SKM-1 (cell line): ENCODE measurements at regions not wholly inside any gene's neighbourhood (a gene's known extent, or its start where the extent isn't known, plus 50 kb on each side); places are given as distances from the start of the nearest gene placed in this dataset.

Experiments used
- DNase-seq: peaks from one replicate; lab custom pipeline; 2025; ENCODE audit not compliant: unreplicated experiment; lab: John Stamatoyannopoulos, UW

DNA sequence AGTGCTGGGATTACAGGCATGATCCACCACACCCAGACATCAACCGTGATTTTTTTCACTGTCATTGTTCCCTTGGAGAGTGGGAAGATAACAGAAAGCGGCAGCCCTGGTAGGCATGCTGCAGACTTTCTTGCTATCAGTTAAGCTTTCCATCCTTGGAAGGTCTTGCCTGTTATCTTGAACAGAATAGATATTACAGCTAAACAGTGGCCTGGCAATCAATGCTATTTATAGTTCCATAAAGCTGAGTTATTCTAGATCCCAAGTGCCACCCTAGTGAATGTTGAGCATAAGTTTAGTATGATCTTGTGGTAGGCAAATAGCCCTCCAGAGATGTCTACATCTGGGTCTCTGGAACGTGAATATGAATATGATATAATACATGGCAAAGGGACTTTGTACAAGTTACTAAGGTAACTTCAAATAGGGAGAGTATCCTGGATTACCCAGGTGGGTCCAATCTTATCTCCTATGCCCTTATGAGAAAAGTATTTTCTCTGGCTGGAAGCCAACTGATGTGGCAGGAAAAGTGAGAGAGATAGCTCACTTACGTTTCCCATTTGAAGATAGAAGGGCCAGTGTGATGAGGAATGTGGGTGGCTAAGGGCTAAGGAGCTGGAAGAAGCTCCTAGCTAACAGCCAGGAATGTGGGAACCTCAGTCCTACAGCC, 609.1 kb upstream of the IGFBP3 start:
- no peak for DNase-seq

DNA sequence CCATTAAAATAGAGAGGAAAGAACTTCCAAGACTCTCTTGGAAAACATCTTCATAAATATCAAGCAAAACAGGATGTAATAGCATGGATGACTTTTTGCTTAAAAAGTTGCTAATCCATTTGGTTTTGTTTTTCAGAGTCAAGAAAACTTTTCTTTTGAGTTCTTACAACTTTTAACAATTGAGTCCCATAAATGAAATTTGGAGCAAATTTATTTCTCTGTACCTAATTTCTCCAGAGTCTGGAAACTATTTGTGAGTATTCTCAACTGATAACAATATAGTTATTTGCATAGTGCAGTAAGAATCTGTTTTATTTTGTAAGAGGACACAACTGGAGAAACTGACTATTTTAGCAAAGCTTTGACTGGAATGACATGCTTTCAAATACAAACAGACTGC, 606.3 kb upstream of the IGFBP3 start:
- no peak for DNase-seq

DNA sequence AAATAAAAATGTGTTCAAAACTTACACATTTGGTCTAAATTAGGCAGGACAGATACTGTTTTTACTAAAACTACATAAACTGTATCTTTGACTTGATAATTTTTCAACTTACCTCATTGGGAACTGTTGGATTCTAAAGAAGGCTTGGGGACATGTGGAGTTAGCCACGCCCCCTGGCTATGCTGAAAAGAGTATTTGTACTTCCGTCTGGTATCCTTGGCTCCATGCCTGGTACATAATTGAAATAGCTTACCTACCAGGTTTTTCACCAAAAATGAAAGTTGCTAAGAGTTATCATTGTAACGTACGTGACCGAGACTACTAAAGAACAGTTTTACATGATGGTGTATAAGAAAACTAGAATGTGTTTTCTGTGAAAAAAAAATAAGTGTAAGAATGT, 604.8 kb upstream of the IGFBP3 start:
- DNase-seq, result no peak

DNA sequence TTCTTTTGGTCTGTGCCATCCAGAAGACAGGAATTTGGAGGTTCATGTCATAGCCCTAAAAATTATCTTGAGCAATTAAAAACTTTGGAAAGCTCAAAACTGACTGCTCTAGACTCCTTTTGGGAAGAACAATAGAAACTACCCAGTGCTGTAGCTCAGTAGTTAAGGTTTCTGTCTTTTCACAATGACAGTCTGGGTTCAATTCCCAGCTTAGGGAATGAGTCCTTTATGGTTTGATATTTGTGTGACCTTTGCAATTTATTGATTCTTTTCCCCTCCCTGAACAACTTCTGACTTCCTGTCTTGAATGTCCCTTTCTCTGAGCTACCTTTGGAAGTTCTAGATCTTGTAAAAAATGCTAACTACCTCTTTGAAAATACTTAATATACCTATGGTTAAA, 603.3 kb upstream of the IGFBP3 start:
- no peak for DNase-seq

- no peak for DNase-seq
These were observed 601.4 kb upstream of the IGFBP3 start for GRCh38 chr7:46522354-46522906.

- DNase-seq, result no peak
These were observed 597.6 kb upstream of the IGFBP3 start for GRCh38 chr7:46518713-46519112.

- DNase-seq, result no peak
These were observed 594.9 kb upstream of the IGFBP3 start for GRCh38 chr7:46515844-46516590.

DNA sequence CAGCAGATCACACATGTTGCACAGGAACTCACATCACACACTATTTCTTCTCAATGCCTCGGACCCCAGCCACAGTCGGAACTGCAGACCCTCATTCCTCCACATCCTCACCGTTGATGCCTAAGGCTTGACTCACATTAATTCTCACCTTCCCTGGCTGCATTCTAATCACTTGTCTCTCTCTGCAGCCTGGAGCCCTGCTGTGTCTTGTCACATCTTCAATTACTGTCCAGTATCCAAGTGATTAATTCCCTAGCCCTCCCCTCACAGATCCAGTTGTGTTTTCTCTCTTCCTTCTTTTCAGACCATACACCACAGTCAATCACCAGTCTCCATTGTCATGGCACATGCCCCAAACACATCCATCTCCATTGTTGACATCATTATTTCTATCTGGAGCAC, 592.4 kb upstream of the IGFBP3 start:
- no peak for DNase-seq

DNA sequence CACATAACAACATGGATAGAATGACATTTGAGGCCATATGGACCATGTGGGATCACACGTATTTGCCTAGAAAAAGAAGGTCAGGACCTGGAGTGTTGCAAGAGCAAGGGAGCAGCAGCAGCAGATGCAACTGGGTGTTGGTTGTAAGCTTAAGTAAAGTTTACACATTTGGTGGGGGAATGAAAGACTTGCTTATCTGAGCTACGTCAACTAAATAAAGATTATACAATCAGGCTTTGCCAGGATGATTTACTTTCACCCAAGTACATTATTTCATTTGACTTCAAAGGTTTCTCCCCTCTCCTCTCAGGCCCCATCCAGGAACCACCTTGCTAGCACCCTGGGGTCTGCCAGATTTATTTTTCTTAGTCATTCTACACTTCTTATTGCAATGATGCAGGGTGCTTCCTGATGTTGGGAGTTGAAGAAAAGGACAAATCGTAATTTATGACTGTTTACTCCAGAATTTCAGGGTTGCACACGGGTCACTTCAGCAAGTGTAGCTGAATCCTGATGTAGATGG, 591.9 kb upstream of the IGFBP3 start:
- no peak for DNase-seq

- DNase-seq, result no peak
These were observed 590.6 kb upstream of the IGFBP3 start for GRCh38 chr7:46511442-46512215.

GRCh38 chr7:46508583-46508982, 587.5 kb upstream of the IGFBP3 start:
- no peak for DNase-seq

DNA sequence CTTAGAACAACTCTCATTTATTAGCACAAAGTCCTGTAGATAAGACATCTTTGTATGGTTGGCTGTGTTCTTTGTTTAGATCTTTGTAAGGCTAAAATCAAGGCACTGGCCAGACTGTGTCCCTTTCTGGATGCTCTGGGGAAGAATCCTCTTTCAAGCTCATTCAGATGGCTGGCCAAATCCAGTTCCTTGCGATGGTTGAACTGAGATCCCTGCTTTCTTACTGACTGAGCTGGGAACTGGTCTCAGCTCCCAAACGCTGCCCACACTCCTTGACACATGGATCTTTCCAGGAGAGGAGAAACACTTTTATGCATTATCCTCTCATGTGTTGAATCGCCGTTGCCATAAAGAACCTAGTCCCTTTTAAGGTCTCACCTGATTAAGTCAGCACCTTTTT, 586.5 kb upstream of the IGFBP3 start:
- DNase-seq, result no peak

GRCh38 chr7:46494441-46494840, 573.4 kb upstream of the IGFBP3 start:
- DNase-seq, result no peak

DNA sequence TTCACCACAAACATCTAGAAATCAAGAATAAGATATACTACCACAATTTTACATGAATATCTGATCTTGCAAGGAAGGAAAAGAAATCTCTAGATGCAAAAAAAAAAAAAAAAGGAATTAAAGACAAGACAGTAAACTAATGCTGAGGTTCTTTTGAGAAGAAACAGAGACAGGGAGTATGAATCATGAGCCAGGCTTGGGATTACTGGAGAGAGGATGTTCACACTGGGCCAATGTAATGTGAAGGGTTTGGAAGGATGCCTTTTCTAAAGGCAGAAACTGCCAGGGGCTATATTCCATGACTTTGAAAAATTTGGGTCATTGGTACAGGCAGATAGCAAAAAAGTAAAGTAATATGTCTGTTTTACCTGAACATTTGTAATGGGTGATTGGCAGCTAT, 573.0 kb upstream of the IGFBP3 start:
- DNase-seq, result no peak

DNA sequence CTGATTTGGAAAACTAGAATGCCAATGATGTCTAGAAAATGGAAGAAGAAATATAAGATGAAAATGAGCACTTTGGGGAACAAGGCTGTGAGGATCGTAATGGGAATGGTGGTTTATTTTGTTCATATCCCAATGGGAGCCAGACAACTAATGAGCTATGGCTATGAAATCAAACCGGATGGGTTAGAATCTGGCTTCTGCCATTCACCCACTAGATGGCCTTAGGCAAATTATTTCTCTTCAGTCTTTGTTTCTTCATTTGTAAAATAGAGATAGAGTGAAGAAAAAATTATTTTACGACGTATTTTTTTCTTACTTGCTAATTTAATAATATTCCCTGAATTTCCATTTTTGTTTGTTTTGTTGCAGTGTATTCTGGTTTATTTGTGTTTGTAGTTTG, 572.1 kb upstream of the IGFBP3 start:
- no peak for DNase-seq

GRCh38 chr7:46492466-46492865, 571.4 kb upstream of the IGFBP3 start:
- DNase-seq, result no peak

DNA sequence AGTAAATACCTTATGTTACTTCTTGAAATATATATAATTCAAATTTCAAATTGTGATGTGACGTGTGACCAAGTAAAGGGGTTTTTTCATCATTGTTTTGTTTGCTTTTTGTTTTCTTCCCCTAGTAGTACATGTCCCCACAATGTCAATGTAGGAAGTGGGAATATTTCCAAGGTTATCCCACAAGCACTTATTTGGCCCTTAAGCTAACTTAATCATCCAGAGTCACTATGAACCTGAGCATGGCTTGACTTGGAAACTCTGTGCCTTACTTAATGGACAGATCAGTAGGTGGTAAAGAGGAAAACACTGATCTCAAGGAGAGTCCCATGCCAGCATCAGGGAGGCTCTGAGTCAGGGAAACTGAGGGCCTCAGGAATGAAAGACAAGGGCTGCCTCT, 569.3 kb upstream of the IGFBP3 start:
- DNase-seq, result no peak

- DNase-seq, result no peak
These were observed 568.0 kb upstream of the IGFBP3 start for GRCh38 chr7:46489106-46489505.

- DNase-seq, result no peak
These were observed 567.5 kb upstream of the IGFBP3 start for GRCh38 chr7:46488607-46489006.

- no peak for DNase-seq
These were observed 565.5 kb upstream of the IGFBP3 start for GRCh38 chr7:46486256-46487206.
